Chondrocyte (in vitro differentiated cells): ENCODE measurements at regions not wholly inside any gene's neighbourhood (a gene's known extent, or its start where the extent isn't known, plus 50 kb on each side); places are given as distances from the start of the nearest gene placed in this dataset.

Experiments
- DNase-seq: peaks from one replicate; pipeline ENCODE4 v3.0.0; 2021; ENCODE audit warnings: mixed read lengths, low spot score
- H3K27ac Mint-ChIP-seq: one replicate; pipeline ENCODE4 v1.8.0; 2021; ENCODE audit warnings: mild to moderate bottlenecking, moderate library complexity, mixed read lengths; ENCODE audit not compliant: unreplicated experiment
- H3K27me3 Mint-ChIP-seq: 2 replicates; pipeline ENCODE4 v1.8.0; 2021; ENCODE audit warnings: low read depth, mixed read lengths
- H3K36me3 Mint-ChIP-seq: 2 replicates; pipeline ENCODE4 v1.8.0; 2021; ENCODE audit warnings: low read depth, mixed read lengths
- H3K4me1 Mint-ChIP-seq: 2 replicates; pipeline ENCODE4 v1.8.0; 2021; ENCODE audit warnings: low read depth, mild to moderate bottlenecking, mixed read lengths
- H3K4me3 Mint-ChIP-seq: one replicate; pipeline ENCODE4 v1.8.0; 2021; ENCODE audit warnings: mild to moderate bottlenecking, moderate library complexity, mixed read lengths; ENCODE audit not compliant: unreplicated experiment
- H3K9me3 Mint-ChIP-seq: 2 replicates; pipeline ENCODE4 v1.8.0; 2021; ENCODE audit warnings: low read depth, mixed read lengths
- TF ChIP-seq, protein P1 (sequence below): fragments of 200-600 bp; sonication (generic); IDR thresholded peaks from 2 replicates; pipeline ENCODE4 v1.5.0; 2021; ENCODE audit warnings: antibody characterized with exemption, mild to moderate bottlenecking, moderate library complexity

GRCh38 chr13:111449041-111449440 lies 128.6 kb downstream of the TEX29 start:
- no peaks in the 10 kb centered on the region for H3K4me1 Mint-ChIP-seq
- H3K27me3 Mint-ChIP-seq = peaks cover 51% of the 10 kb centered on the region
- H3K4me3 Mint-ChIP-seq = no peak overlapping the region
- no peak overlapping the region for H3K27ac Mint-ChIP-seq
- H3K36me3 Mint-ChIP-seq = peaks cover 11% of the 10 kb centered on the region
- DNase-seq = no peak
- H3K9me3 Mint-ChIP-seq = peaks cover 30% of the 10 kb centered on the region
- TF ChIP-seq, protein P1, sequence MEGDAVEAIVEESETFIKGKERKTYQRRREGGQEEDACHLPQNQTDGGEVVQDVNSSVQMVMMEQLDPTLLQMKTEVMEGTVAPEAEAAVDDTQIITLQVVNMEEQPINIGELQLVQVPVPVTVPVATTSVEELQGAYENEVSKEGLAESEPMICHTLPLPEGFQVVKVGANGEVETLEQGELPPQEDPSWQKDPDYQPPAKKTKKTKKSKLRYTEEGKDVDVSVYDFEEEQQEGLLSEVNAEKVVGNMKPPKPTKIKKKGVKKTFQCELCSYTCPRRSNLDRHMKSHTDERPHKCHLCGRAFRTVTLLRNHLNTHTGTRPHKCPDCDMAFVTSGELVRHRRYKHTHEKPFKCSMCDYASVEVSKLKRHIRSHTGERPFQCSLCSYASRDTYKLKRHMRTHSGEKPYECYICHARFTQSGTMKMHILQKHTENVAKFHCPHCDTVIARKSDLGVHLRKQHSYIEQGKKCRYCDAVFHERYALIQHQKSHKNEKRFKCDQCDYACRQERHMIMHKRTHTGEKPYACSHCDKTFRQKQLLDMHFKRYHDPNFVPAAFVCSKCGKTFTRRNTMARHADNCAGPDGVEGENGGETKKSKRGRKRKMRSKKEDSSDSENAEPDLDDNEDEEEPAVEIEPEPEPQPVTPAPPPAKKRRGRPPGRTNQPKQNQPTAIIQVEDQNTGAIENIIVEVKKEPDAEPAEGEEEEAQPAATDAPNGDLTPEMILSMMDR = no peak

GRCh38 chr13:111451402-111451801 lies 131.0 kb downstream of the TEX29 start:
- H3K27ac Mint-ChIP-seq = no peak overlapping the region
- TF ChIP-seq, protein P1 = no peak
- H3K9me3 Mint-ChIP-seq = peaks cover 29% of the 10 kb centered on the region
- no peak overlapping the region for H3K4me3 Mint-ChIP-seq
- no peaks in the 10 kb centered on the region for H3K4me1 Mint-ChIP-seq
- DNase-seq = no peak
- H3K27me3 Mint-ChIP-seq = peaks cover 38% of the 10 kb centered on the region
- H3K36me3 Mint-ChIP-seq = peaks cover 8% of the 10 kb centered on the region

- Mint-ChIP-seq H3K27ac (no peak overlapping the region), H3K4me1 (peaks cover 3% of the 10 kb centered on the region), H3K36me3 (peaks cover 4% of the 10 kb centered on the region), H3K4me3 (no peak overlapping the region), H3K9me3 (peaks cover 20% of the 10 kb centered on the region), H3K27me3 (peaks cover 47% of the 10 kb centered on the region)
- no peak for DNase-seq
- TF ChIP-seq, protein P1 = no peak
Measured at GRCh38 chr13:111456452-111457230, 136.2 kb downstream of the TEX29 start.

DNA sequence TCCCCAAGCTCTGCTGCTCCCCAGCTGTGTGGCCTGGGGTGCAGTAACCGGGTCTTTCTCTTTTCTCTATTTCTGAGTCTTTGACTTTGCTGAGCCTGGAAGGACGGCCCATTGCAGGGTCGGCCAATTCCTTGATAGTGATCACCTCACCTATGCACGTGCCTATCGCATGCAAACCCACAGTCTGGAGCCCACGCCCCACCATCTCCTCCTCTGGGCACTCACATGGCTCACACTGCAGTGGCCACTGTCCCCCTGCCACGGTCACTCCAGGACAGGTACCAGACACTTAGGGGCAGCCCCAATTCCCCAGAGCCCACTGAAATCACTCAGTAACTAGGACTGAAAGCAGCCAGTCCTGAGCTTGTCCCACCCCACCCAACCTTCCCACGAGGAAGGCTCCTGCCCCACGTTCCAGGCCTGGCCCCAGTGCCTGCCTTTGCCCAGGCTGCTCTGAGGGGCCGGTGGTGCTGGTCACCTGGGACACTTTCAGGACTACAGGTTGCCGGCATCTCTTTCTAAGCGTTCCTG lies 137.6 kb downstream of the TEX29 start:
- TF ChIP-seq, protein P1 = no peak
- H3K27ac Mint-ChIP-seq = no peak overlapping the region
- peaks cover 42% of the 10 kb centered on the region for H3K27me3 Mint-ChIP-seq
- H3K36me3 Mint-ChIP-seq = peaks cover 2% of the 10 kb centered on the region
- no peak for DNase-seq
- H3K4me1 Mint-ChIP-seq = peaks cover 3% of the 10 kb centered on the region
- peaks cover 13% of the 10 kb centered on the region for H3K9me3 Mint-ChIP-seq
- H3K4me3 Mint-ChIP-seq = no peak overlapping the region

GRCh38 chr13:111458739-111459138 lies 138.3 kb downstream of the TEX29 start:
- Mint-ChIP-seq H3K36me3 (peaks cover 2% of the 10 kb centered on the region), H3K27me3 (peaks cover 46% of the 10 kb centered on the region), H3K27ac (no peak overlapping the region), H3K4me3 (no peak overlapping the region), H3K9me3 (peaks cover 11% of the 10 kb centered on the region), H3K4me1 (peaks cover 3% of the 10 kb centered on the region)
- DNase-seq = no peak
- TF ChIP-seq, protein P1 = no peak
